Hepatocyte (in vitro differentiated cells): ENCODE measurements at regions not wholly inside any gene's neighbourhood (a gene's known extent, or its start where the extent isn't known, plus 50 kb on each side); places are given as distances from the start of the nearest gene placed in this dataset.

Experiments used
- DNase-seq: peaks from one replicate; pipeline ENCODE4 v3.0.0-alpha.2; 2016; ENCODE audit warnings: low spot score
- H2AFZ ChIP-seq: fragments of 200-600 bp; sonication (generic); 2 replicates; pipeline ENCODE4 v1.6.0; 2016; ENCODE audit warnings: antibody characterized with exemption, mild to moderate bottlenecking
- H3K27ac ChIP-seq: fragments of 200-600 bp; sonication (generic); 2 replicates; pipeline ENCODE4 v1.5.1; 2016; ENCODE audit warnings: mild to moderate bottlenecking
- H3K27me3 ChIP-seq: fragments of 200-600 bp; sonication (generic); 2 replicates; pipeline ENCODE4 v1.6.1; 2016
- H3K36me3 ChIP-seq: fragments of 200-600 bp; sonication (generic); replicated peaks from 2 replicates; pipeline ENCODE4 v1.5.1; 2016; ENCODE audit warnings: low read depth; ENCODE audit not compliant: insufficient read depth
- H3K4me1 ChIP-seq: fragments of 200-600 bp; sonication (generic); 2 replicates; pipeline ENCODE4 v1.5.1; 2016; ENCODE audit warnings: mild to moderate bottlenecking, moderate library complexity; ENCODE audit not compliant: insufficient read depth
- H3K4me2 ChIP-seq: fragments of 200-600 bp; sonication (generic); 2 replicates; pipeline ENCODE4 v1.6.0; 2016
- H3K4me3 ChIP-seq: fragments of 200-600 bp; sonication (generic); 2 replicates; pipeline ENCODE4 v1.5.1; 2016; ENCODE audit warnings: mild to moderate bottlenecking
- H3K79me2 ChIP-seq: fragments of 200-600 bp; sonication (generic); 2 replicates; pipeline ENCODE4 v1.6.0; 2017; ENCODE audit warnings: mild to moderate bottlenecking
- H3K9me2 ChIP-seq: fragments of 200-600 bp; sonication (generic); replicated peaks from 2 replicates; pipeline ENCODE4 v1.6.0; 2017; ENCODE audit warnings: mild to moderate bottlenecking; ENCODE audit not compliant: insufficient read depth
- H3K9me3 ChIP-seq: fragments of 200-600 bp; sonication (generic); 2 replicates; pipeline ENCODE4 v1.5.1; 2016; ENCODE audit warnings: low read depth, mild to moderate bottlenecking
- H4K20me1 ChIP-seq: fragments of 200-600 bp; sonication (generic); 2 replicates; pipeline ENCODE4 v1.6.0; 2016; ENCODE audit warnings: mild to moderate bottlenecking; ENCODE audit not compliant: insufficient read depth, poor library complexity, severe bottlenecking
- EZH2 ChIP-seq: fragments of 200-600 bp; sonication (generic); IDR thresholded peaks from 2 replicates; pipeline ENCODE4 v1.6.1; 2016; ENCODE audit warnings: antibody characterized with exemption, mild to moderate bottlenecking, borderline replicate concordance
- EZH2phosphoT487 ChIP-seq: fragments of 200-600 bp; sonication (generic); IDR thresholded peaks from one replicate; pipeline ENCODE4 v1.6.1; 2018; ENCODE audit warnings: antibody characterized with exemption, mild to moderate bottlenecking, low read depth, moderate library complexity; ENCODE audit not compliant: unreplicated experiment, severe bottlenecking
- WGBS: methylation state at CpG from one replicate; pipeline ENCODE4 v1.1.6; 2016; ENCODE audit warnings: low lambda C conversion rate; ENCODE audit errors: missing lambda C conversion rate; 5-methylcytosine and 5-hydroxymethylcytosine counted together
- TF ChIP-seq, protein P1 (sequence below): fragments of 200-600 bp; sonication (generic); IDR thresholded peaks from 2 replicates; pipeline ENCODE4 v1.5.1; 2016; ENCODE audit warnings: antibody characterized with exemption, mild to moderate bottlenecking; ENCODE audit not compliant: poor library complexity

DNA sequence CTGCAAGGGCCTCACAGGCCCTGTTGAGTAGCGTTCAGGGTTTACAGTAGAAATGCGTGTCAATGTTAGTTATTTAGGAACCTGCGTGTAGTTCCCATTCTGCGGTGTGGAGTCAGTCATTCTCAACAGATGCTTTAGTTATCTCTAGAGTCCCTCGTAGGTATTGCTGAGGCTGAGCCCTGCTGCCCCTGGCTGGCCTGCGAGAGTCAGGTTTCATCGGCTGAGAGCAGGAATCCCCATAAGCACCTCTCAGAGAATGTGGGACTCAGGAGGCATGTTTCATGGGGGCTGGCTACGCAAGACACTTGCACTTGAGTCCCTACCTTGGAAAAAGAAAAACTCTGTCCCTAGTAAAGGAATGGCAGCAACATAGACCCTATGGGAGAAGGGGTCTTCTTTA lies 347.5 kb upstream of the ASIC2 start:
- TF ChIP-seq, protein P1, sequence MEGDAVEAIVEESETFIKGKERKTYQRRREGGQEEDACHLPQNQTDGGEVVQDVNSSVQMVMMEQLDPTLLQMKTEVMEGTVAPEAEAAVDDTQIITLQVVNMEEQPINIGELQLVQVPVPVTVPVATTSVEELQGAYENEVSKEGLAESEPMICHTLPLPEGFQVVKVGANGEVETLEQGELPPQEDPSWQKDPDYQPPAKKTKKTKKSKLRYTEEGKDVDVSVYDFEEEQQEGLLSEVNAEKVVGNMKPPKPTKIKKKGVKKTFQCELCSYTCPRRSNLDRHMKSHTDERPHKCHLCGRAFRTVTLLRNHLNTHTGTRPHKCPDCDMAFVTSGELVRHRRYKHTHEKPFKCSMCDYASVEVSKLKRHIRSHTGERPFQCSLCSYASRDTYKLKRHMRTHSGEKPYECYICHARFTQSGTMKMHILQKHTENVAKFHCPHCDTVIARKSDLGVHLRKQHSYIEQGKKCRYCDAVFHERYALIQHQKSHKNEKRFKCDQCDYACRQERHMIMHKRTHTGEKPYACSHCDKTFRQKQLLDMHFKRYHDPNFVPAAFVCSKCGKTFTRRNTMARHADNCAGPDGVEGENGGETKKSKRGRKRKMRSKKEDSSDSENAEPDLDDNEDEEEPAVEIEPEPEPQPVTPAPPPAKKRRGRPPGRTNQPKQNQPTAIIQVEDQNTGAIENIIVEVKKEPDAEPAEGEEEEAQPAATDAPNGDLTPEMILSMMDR, result no peak
- no peak for TF ChIP-seq EZH2
- no peak for TF ChIP-seq EZH2phosphoT487
- H3K79me2 ChIP-seq, result no peaks in the 10 kb centered on the region
- H3K9me2 ChIP-seq, result no peaks in the 10 kb centered on the region
- H2AFZ ChIP-seq, result no peak overlapping the region
- no peaks in the 10 kb centered on the region for H3K36me3 ChIP-seq
- no peaks in the 10 kb centered on the region for H4K20me1 ChIP-seq
- H3K4me3 ChIP-seq, result no peak overlapping the region
- peaks cover 5% of the 10 kb centered on the region for H3K27me3 ChIP-seq
- no peak overlapping the region for H3K4me2 ChIP-seq
- H3K27ac ChIP-seq, result no peak overlapping the region
- H3K4me1 ChIP-seq, result no peaks in the 10 kb centered on the region
- DNase-seq, result no peak
- no peaks in the 10 kb centered on the region for H3K9me3 ChIP-seq
- 67% methylated on average over 8 of the region's 8 CpGs for WGBS

DNA sequence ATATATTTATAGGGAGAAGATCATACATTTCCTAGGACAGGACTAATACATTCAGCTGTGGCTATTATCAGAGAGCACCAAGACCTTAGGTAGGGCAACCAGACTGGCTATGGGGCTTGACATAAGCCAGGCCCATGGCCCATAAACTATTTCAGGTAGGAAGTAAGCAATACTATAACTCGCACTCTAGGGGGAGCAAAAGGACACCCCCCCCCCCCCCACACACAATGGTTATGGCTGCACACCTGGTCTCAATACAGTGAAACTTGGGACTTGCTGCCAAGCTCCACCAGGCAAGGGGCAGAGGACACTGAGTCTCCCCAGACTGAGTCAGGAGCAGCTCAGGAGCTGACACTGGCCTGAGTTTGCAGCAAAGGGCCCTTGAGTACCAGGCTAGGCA lies 348.9 kb upstream of the ASIC2 start:
- DNase-seq, result no peak
- H3K36me3 ChIP-seq, result no peaks in the 10 kb centered on the region
- H3K4me3 ChIP-seq, result no peak overlapping the region
- no peaks in the 10 kb centered on the region for H3K4me1 ChIP-seq
- H3K79me2 ChIP-seq, result no peaks in the 10 kb centered on the region
- no peak overlapping the region for H2AFZ ChIP-seq
- 27% methylated on average over 1 of the region's 1 CpG for WGBS
- peaks cover 13% of the 10 kb centered on the region for H3K27me3 ChIP-seq
- no peaks in the 10 kb centered on the region for H3K9me3 ChIP-seq
- no peaks in the 10 kb centered on the region for H4K20me1 ChIP-seq
- no peak overlapping the region for H3K27ac ChIP-seq
- H3K4me2 ChIP-seq, result no peak overlapping the region
- H3K9me2 ChIP-seq, result no peaks in the 10 kb centered on the region
- TF ChIP-seq, protein P1, result no peak
- TF ChIP-seq EZH2 (no peak), EZH2phosphoT487 (no peak)

DNA sequence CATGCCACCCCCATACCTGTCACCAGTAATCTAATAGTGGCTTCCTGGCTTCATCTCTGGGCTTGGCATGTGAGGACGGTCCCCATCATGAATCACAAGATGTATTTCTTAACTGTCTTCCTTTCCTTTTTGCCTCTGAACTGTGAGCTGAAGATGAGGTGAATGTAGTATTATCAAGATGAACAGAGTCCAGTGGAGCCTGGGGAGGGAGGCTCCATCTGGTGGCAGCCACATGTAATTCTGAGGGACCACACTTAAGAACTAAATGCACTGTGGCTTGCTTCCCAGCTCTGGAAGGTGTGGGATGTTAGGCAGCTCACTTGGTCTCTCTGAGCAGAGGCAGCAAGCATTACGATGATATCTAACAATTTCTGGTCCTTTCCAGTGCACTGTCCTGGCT lies 354.9 kb upstream of the ASIC2 start:
- Histone ChIP-seq H3K4me1 (no peaks in the 10 kb centered on the region), H3K27ac (no peak overlapping the region), H4K20me1 (no peaks in the 10 kb centered on the region), H2AFZ (no peak overlapping the region), H3K79me2 (no peaks in the 10 kb centered on the region), H3K9me3 (no peaks in the 10 kb centered on the region), H3K4me2 (no peak overlapping the region), H3K9me2 (no peaks in the 10 kb centered on the region), H3K27me3 (peaks cover 21% of the 10 kb centered on the region), H3K36me3 (no peaks in the 10 kb centered on the region), H3K4me3 (no peak overlapping the region)
- TF ChIP-seq EZH2, result no peak
- TF ChIP-seq, protein P1, result peak; percentile 67
- peak; percentile 71 for DNase-seq
- 49% methylated on average over 2 of the region's 2 CpGs for WGBS

- Histone ChIP-seq H2AFZ (no peak overlapping the region), H3K27me3 (peaks cover 21% of the 10 kb centered on the region), H3K4me2 (no peak overlapping the region), H3K4me3 (no peak overlapping the region), H3K36me3 (no peaks in the 10 kb centered on the region), H3K9me3 (no peaks in the 10 kb centered on the region), H3K9me2 (no peaks in the 10 kb centered on the region), H3K27ac (no peak overlapping the region), H4K20me1 (no peaks in the 10 kb centered on the region), H3K4me1 (no peaks in the 10 kb centered on the region), H3K79me2 (no peaks in the 10 kb centered on the region)
- TF ChIP-seq, protein P1, result no peak
- TF ChIP-seq EZH2phosphoT487, result no peak
- TF ChIP-seq EZH2, result no peak
- DNase-seq, result no peak
- WGBS, result 80% methylated on average over 5 of the region's 5 CpGs
Observed at GRCh38 chr17:33650304-33650703, 357.2 kb upstream of the ASIC2 start.
